ENCODE measurements at regions not wholly inside any gene's neighbourhood (a gene's known extent, or its start where the extent isn't known, plus 50 kb on each side); places are given as distances from the start of the nearest gene placed in this dataset.

- TF ChIP-seq, protein P1, sequence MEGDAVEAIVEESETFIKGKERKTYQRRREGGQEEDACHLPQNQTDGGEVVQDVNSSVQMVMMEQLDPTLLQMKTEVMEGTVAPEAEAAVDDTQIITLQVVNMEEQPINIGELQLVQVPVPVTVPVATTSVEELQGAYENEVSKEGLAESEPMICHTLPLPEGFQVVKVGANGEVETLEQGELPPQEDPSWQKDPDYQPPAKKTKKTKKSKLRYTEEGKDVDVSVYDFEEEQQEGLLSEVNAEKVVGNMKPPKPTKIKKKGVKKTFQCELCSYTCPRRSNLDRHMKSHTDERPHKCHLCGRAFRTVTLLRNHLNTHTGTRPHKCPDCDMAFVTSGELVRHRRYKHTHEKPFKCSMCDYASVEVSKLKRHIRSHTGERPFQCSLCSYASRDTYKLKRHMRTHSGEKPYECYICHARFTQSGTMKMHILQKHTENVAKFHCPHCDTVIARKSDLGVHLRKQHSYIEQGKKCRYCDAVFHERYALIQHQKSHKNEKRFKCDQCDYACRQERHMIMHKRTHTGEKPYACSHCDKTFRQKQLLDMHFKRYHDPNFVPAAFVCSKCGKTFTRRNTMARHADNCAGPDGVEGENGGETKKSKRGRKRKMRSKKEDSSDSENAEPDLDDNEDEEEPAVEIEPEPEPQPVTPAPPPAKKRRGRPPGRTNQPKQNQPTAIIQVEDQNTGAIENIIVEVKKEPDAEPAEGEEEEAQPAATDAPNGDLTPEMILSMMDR (IDR thresholded peaks at IDR 0.05) = no peak
- TF ChIP-seq POLR2A (IDR thresholded peaks at IDR 0.05) = no peak
- no peak for TF ChIP-seq EP300 (IDR thresholded peaks at IDR 0.05; ENCODE audit: low read depth)
These were observed 1040.0 kb downstream of the SORCS3 start for GRCh38 chr10:105681051-105681450.
